GM19395 (cell line): ENCODE measurements at regions not wholly inside any gene's neighbourhood (a gene's known extent, or its start where the extent isn't known, plus 50 kb on each side); places are given as distances from the start of the nearest gene placed in this dataset.
A peak's percentile ranks its signal among the peaks of the same experiment; 100 is the strongest.
"Not testable (repeated sequence)": the region's sequence is repeated elsewhere in the genome, so short reads cannot be mapped to it uniquely, and the experiment has no call there.

Experiments used
- ATAC-seq: cut with Tn5 transposase; IDR thresholded peaks from one replicate; pipeline ENCODE4 v1.9.1; 2021; ENCODE audit warnings: mild to moderate bottlenecking, moderate library complexity; ENCODE audit not compliant: unreplicated experiment

GRCh38 chr9:3660936-3661335 lies 135.1 kb upstream of the RFX3 start:
- no peak for ATAC-seq

GRCh38 chr9:3659647-3660046 lies 133.8 kb upstream of the RFX3 start:
- no peak for ATAC-seq

- no peak for ATAC-seq
These were observed 133.2 kb upstream of the RFX3 start for GRCh38 chr9:3658964-3659363.

- ATAC-seq, result no peak
These were observed 130.4 kb upstream of the RFX3 start for GRCh38 chr9:3656224-3656623.

- no peak for ATAC-seq
These were observed 125.3 kb upstream of the RFX3 start for GRCh38 chr9:3650994-3651622.

GRCh38 chr9:3648722-3649246 lies 123.0 kb upstream of the RFX3 start:
- no peak for ATAC-seq

- ATAC-seq, result no peak
These were observed 122.5 kb upstream of the RFX3 start for GRCh38 chr9:3648266-3648665.

- ATAC-seq, result no peak
These were observed 121.9 kb upstream of the RFX3 start for GRCh38 chr9:3647652-3648051.

- no peak for ATAC-seq
These were observed 120.4 kb upstream of the RFX3 start for GRCh38 chr9:3646226-3646625.

GRCh38 chr9:3642075-3642474 lies 116.3 kb upstream of the RFX3 start:
- not testable (repeated sequence) for ATAC-seq

- ATAC-seq, result no peak
These were observed 103.7 kb upstream of the RFX3 start for GRCh38 chr9:3629495-3629894.

GRCh38 chr9:3628239-3628638 lies 102.4 kb upstream of the RFX3 start:
- no peak for ATAC-seq

- ATAC-seq, result peak; percentile 81
These were observed 82.2 kb upstream of the RFX3 start for GRCh38 chr9:3608011-3608410.

- no peak for ATAC-seq
These were observed 74.9 kb upstream of the RFX3 start for GRCh38 chr9:3600672-3601071.

- no peak for ATAC-seq
These were observed 72.0 kb upstream of the RFX3 start for GRCh38 chr9:3597792-3598191.

GRCh38 chr9:3586066-3586465 lies 60.3 kb upstream of the RFX3 start:
- ATAC-seq, result no peak

- ATAC-seq, result no peak
These were observed 59.8 kb upstream of the RFX3 start for GRCh38 chr9:3585606-3586005.

- no peak for ATAC-seq
These were observed 53.0 kb upstream of the RFX3 start for GRCh38 chr9:3578786-3579185.

- no peak for ATAC-seq
These were observed 50.5 kb upstream of the RFX3 start for GRCh38 chr9:3576328-3576727.

GRCh38 chr9:3575821-3576220 lies 50.0 kb upstream of the RFX3 start:
- no peak for ATAC-seq
